HepG2 (cell line): ENCODE measurements at regions not wholly inside any gene's neighbourhood (a gene's known extent, or its start where the extent isn't known, plus 50 kb on each side); places are given as distances from the start of the nearest gene placed in this dataset.

Experiments used
- BATF2 ChIP-seq: sonication (generic); formaldehyde crosslinking; IDR thresholded peaks from 2 replicates; pipeline ENCODE4 v1.8.0; 2022; ENCODE audit warnings: mild to moderate bottlenecking, missing genetic modification reagents, moderate library complexity
- FOXP4 ChIP-seq: sonication (generic); formaldehyde crosslinking; IDR thresholded peaks from 2 replicates; pipeline ENCODE4 v1.4.0; 2020; ENCODE audit warnings: missing genetic modification reagents
- MED1 ChIP-seq: sonication (generic); formaldehyde crosslinking; IDR thresholded peaks from 2 replicates; pipeline ENCODE4 v1.4.0; 2020; ENCODE audit warnings: missing genetic modification reagents
- MZF1 ChIP-seq: sonication (generic); formaldehyde crosslinking; IDR thresholded peaks from 2 replicates; pipeline ENCODE4 v1.8.1; 2023; ENCODE audit warnings: mild to moderate bottlenecking, missing genetic modification reagents, borderline replicate concordance
- SOX13 ChIP-seq, 3 experiments: fragments of 450-650 bp in 1 of 3; sonication (generic) in 1 of 3; formaldehyde crosslinking in 1 of 3; IDR thresholded peaks in 2 of 3; conservative IDR thresholded peaks in 1 of 3; 2 replicates each; pipeline versions ENCODE4 v1.5.0 to v1.6.1; 2016 to 2020; ENCODE audit warnings: antibody characterized with exemption in 1 of 3, mild to moderate bottlenecking in 1 of 3, missing compliant biosample characterization in 1 of 3, missing genetic modification reagents in 1 of 3, moderate library complexity in 1 of 3
- SP4 ChIP-seq: sonication (generic); formaldehyde crosslinking; IDR thresholded peaks from 2 replicates; pipeline ENCODE4 v1.8.1; 2023; ENCODE audit warnings: mild to moderate bottlenecking, missing genetic modification reagents
- TFE3 ChIP-seq: IDR thresholded peaks from 2 replicates; pipeline ENCODE4 v1.6.1; 2016
- ZNF253 ChIP-seq: sonication (generic); formaldehyde crosslinking; IDR thresholded peaks from 2 replicates; pipeline ENCODE4 v1.8.0; 2022; ENCODE audit warnings: mild to moderate bottlenecking, missing genetic modification reagents, borderline replicate concordance
- TF ChIP-seq, protein P1 (sequence below): sonication (generic); formaldehyde crosslinking; IDR thresholded peaks from 2 replicates; pipeline ENCODE4 v1.8.1; 2022; ENCODE audit warnings: low read depth, mild to moderate bottlenecking, missing genetic modification reagents
- TF ChIP-seq, protein P2 (sequence below): sonication (generic); formaldehyde crosslinking; conservative IDR thresholded peaks from 2 replicates; pipeline ENCODE4 v1.4.0; 2020; ENCODE audit warnings: mild to moderate bottlenecking, missing genetic modification reagents, moderate library complexity

GRCh38 chr6:1230689-1231605 is 81.0 kb upstream of the FOXQ1 start (continued):
- TF ChIP-seq MED1 (CRISPR knock-in tag) (peak; percentile 68), SP4 (CRISPR knock-in tag) (peak; percentile 33; the same call in 1 of the 2 replicates), ZNF253 (no peak), MZF1 (CRISPR knock-in tag) (no peak), SOX13 (IDR thresholded peaks at IDR 0.05) (0 out of 2 replicates have a peak, but pooled peaks have one; percentile 37), SOX13 (CRISPR knock-in tag; conservative IDR thresholded peaks at IDR 0.05 in 1 of 2, IDR thresholded peaks at IDR 0.05 in 1 of 2) (peak in 1 of 2 experiments; percentile 89; a peak in 2 of 4 replicates), TFE3 (CRISPR knock-in tag) (peak; percentile 12), FOXP4 (peak; percentile 81; the same call in 1 of the 2 replicates), BATF2 (no peak)
- TF ChIP-seq, protein P1, sequence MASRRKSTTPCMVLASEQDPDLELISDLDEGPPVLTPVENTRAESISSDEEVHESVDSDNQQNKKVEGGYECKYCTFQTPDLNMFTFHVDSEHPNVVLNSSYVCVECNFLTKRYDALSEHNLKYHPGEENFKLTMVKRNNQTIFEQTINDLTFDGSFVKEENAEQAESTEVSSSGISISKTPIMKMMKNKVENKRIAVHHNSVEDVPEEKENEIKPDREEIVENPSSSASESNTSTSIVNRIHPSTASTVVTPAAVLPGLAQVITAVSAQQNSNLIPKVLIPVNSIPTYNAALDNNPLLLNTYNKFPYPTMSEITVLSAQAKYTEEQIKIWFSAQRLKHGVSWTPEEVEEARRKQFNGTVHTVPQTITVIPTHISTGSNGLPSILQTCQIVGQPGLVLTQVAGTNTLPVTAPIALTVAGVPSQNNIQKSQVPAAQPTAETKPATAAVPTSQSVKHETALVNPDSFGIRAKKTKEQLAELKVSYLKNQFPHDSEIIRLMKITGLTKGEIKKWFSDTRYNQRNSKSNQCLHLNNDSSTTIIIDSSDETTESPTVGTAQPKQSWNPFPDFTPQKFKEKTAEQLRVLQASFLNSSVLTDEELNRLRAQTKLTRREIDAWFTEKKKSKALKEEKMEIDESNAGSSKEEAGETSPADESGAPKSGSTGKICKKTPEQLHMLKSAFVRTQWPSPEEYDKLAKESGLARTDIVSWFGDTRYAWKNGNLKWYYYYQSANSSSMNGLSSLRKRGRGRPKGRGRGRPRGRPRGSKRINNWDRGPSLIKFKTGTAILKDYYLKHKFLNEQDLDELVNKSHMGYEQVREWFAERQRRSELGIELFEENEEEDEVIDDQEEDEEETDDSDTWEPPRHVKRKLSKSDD (CRISPR knock-in tag) = no peak
- TF ChIP-seq, protein P2, sequence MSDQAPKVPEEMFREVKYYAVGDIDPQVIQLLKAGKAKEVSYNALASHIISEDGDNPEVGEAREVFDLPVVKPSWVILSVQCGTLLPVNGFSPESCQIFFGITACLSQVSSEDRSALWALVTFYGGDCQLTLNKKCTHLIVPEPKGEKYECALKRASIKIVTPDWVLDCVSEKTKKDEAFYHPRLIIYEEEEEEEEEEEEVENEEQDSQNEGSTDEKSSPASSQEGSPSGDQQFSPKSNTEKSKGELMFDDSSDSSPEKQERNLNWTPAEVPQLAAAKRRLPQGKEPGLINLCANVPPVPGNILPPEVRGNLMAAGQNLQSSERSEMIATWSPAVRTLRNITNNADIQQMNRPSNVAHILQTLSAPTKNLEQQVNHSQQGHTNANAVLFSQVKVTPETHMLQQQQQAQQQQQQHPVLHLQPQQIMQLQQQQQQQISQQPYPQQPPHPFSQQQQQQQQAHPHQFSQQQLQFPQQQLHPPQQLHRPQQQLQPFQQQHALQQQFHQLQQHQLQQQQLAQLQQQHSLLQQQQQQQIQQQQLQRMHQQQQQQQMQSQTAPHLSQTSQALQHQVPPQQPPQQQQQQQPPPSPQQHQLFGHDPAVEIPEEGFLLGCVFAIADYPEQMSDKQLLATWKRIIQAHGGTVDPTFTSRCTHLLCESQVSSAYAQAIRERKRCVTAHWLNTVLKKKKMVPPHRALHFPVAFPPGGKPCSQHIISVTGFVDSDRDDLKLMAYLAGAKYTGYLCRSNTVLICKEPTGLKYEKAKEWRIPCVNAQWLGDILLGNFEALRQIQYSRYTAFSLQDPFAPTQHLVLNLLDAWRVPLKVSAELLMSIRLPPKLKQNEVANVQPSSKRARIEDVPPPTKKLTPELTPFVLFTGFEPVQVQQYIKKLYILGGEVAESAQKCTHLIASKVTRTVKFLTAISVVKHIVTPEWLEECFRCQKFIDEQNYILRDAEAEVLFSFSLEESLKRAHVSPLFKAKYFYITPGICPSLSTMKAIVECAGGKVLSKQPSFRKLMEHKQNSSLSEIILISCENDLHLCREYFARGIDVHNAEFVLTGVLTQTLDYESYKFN (CRISPR knock-in tag) = peak; percentile 97
